VCaP (cell line): ENCODE measurements at regions not wholly inside any gene's neighbourhood (a gene's known extent, or its start where the extent isn't known, plus 50 kb on each side); places are given as distances from the start of the nearest gene placed in this dataset.

Experiments
- H3K27ac ChIP-seq: fragments of 450-650 bp; 2 replicates; pipeline ENCODE4 v1.5.1; 2017
- TF ChIP-seq, protein P1 (sequence below): fragments of 450-650 bp; conservative IDR thresholded peaks from 2 replicates; pipeline ENCODE4 v1.5.1; 2017; ENCODE audit warnings: mild to moderate bottlenecking, moderate library complexity

- H3K27ac ChIP-seq: no peak overlapping the region
- TF ChIP-seq, protein P1, sequence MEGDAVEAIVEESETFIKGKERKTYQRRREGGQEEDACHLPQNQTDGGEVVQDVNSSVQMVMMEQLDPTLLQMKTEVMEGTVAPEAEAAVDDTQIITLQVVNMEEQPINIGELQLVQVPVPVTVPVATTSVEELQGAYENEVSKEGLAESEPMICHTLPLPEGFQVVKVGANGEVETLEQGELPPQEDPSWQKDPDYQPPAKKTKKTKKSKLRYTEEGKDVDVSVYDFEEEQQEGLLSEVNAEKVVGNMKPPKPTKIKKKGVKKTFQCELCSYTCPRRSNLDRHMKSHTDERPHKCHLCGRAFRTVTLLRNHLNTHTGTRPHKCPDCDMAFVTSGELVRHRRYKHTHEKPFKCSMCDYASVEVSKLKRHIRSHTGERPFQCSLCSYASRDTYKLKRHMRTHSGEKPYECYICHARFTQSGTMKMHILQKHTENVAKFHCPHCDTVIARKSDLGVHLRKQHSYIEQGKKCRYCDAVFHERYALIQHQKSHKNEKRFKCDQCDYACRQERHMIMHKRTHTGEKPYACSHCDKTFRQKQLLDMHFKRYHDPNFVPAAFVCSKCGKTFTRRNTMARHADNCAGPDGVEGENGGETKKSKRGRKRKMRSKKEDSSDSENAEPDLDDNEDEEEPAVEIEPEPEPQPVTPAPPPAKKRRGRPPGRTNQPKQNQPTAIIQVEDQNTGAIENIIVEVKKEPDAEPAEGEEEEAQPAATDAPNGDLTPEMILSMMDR: no peak
These were observed 100.8 kb upstream of the FAM20C start for GRCh38 chr7:91396-92175.

DNA sequence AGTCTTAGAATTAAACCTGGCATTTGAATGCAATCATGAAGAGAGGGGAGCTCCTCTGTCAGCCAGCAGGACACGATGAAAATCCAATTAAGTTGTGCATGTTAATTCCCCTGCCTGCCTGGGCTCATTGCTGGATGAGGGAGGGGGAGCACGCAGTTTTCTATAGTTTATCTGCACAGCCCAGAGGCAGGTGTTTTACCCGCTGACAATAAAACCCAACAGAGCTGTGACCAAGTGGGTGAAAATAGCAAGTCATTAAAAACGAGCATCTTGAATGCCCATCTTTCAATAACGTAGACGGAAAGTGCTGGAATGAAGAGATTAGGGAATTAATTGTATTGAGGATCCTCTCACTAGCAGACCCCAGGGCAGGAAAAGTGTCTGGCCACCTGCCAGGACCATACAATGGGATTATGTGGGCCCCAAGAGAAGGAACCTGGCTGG is 100.1 kb upstream of the FAM20C start:
- TF ChIP-seq, protein P1: no peak
- H3K27ac ChIP-seq: no peak overlapping the region

DNA sequence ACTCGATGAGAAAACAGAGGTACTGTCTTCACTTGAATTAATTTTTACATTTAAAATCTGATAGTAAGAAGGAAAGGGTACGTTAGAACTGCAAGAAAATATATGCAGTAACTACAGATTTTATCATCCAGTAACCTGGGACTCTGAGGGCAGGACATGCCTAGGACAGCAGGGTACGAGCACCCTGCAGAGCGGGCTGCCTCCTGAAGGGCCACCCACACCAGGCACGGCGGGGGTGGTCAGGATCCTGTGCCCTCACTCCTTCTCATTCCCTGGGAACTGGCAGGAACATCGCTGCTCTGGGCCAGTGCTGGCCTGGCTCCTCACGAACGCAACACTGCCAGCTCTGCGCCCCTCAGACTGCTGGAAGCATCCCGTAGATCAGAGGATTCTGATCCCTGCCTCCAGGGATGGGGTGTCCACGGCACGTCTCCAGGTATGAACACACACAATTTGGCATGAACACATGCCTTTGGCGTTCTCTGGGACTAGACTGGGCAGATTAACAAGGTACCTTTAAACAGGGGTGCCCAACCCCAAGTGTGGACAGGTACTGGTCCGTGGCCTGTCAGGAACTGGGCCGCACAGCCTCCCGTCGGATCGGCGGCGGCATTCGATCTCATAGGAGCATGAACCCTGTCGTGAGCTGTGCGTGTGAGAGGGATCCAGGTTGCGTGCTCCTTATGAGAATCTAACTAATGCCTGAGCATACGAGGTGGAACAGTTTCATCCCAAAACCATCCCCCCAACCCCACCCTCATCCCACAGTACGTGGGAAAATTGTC is 99.3 kb upstream of the FAM20C start:
- TF ChIP-seq, protein P1: no peak
- H3K27ac ChIP-seq: no peak overlapping the region

- TF ChIP-seq, protein P1: no peak
- no peak overlapping the region for H3K27ac ChIP-seq
These were observed 98.0 kb upstream of the FAM20C start for GRCh38 chr7:94251-94801.

GRCh38 chr7:95180-95862 is 97.0 kb upstream of the FAM20C start:
- TF ChIP-seq, protein P1: no peak
- no peak overlapping the region for H3K27ac ChIP-seq

- TF ChIP-seq, protein P1: no peak
These were observed 96.5 kb upstream of the FAM20C start for GRCh38 chr7:95863-96260.

DNA sequence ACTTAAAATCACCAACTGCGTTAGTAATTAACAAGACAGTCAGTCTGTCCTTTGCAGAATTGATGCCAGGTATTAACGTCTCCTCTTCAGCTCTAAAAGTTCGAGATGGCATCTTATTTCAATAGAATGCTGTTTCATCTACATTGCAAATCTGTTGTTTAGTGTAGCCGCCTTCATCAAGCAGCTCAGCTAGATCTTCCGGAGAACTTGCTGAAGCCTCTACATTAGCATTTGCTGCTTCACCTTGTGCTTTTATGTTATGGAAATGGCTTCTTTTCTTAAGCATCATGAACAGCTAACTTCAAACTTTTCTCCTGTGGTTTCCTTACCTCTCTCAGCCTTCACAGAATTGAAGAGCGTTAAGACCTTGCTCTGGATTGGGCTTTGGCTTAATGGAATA is 95.5 kb upstream of the FAM20C start:
- no peak overlapping the region for H3K27ac ChIP-seq
- TF ChIP-seq, protein P1: no peak

More at GRCh38 chr7:95863-96260, 96.5 kb upstream of the FAM20C start:
- H3K27ac ChIP-seq: no peak overlapping the region
